Medulla oblongata (tissue), 1 donor: ENCODE measurements at regions not wholly inside any gene's neighbourhood (a gene's known extent, or its start where the extent isn't known, plus 50 kb on each side); places are given as distances from the start of the nearest gene placed in this dataset.

Source experiments
- DNase-seq: peaks from one replicate; pipeline ENCODE4 v3.0.0-alpha.2; 2015; ENCODE audit errors: extremely low spot score

- no peak for DNase-seq
Measured at GRCh38 chr11:8340296-8340695, 76.6 kb upstream of the LMO1 start.

GRCh38 chr11:8339592-8340022, 75.9 kb upstream of the LMO1 start:
- DNase-seq: no peak

- DNase-seq: peak; percentile 44
Measured at GRCh38 chr11:8338138-8338537, 74.5 kb upstream of the LMO1 start.

- no peak for DNase-seq
Measured at GRCh38 chr11:8337130-8337795, 73.6 kb upstream of the LMO1 start.

- no peak for DNase-seq
Measured at GRCh38 chr11:8336356-8337129, 72.9 kb upstream of the LMO1 start.

GRCh38 chr11:8335683-8336082, 72.0 kb upstream of the LMO1 start:
- no peak for DNase-seq

- DNase-seq: no peak
Measured at GRCh38 chr11:8335186-8335585, 71.5 kb upstream of the LMO1 start.

GRCh38 chr11:8333811-8334401, 70.2 kb upstream of the LMO1 start:
- no peak for DNase-seq

GRCh38 chr11:8333376-8333775, 69.7 kb upstream of the LMO1 start:
- DNase-seq: no peak

- DNase-seq: no peak
Measured at GRCh38 chr11:8332891-8333290, 69.2 kb upstream of the LMO1 start.

- peak; percentile 49 for DNase-seq
Measured at GRCh38 chr11:8332196-8332595, 68.5 kb upstream of the LMO1 start.

GRCh38 chr11:8331767-8332166, 68.1 kb upstream of the LMO1 start:
- DNase-seq: no peak

GRCh38 chr11:8330896-8331295, 67.2 kb upstream of the LMO1 start:
- no peak for DNase-seq

- no peak for DNase-seq
Measured at GRCh38 chr11:8330404-8330803, 66.7 kb upstream of the LMO1 start.

GRCh38 chr11:8329847-8330361, 66.2 kb upstream of the LMO1 start:
- no peak for DNase-seq

- no peak for DNase-seq
Measured at GRCh38 chr11:8329336-8329735, 65.7 kb upstream of the LMO1 start.

GRCh38 chr11:8328848-8329330, 65.2 kb upstream of the LMO1 start:
- peak; percentile 76 for DNase-seq

- no peak for DNase-seq
Measured at GRCh38 chr11:8328231-8328794, 64.6 kb upstream of the LMO1 start.

- no peak for DNase-seq
Measured at GRCh38 chr11:8327761-8328192, 64.1 kb upstream of the LMO1 start.

GRCh38 chr11:8326337-8326736, 62.7 kb upstream of the LMO1 start:
- no peak for DNase-seq

GRCh38 chr11:8325591-8326304, 62.1 kb upstream of the LMO1 start:
- no peak for DNase-seq
